DOHH2 (cell line): ENCODE measurements at regions not wholly inside any gene's neighbourhood (a gene's known extent, or its start where the extent isn't known, plus 50 kb on each side); places are given as distances from the start of the nearest gene placed in this dataset.
"Not testable (repeated sequence)": the region's sequence is repeated elsewhere in the genome, so short reads cannot be mapped to it uniquely, and the experiment has no call there.

Source experiments
- H3F3A ChIP-seq: fragments of 200-600 bp; sonication (generic), shearing (Covaris generic); 2 replicates; pipeline ENCODE4 v1.6.0; 2016; ENCODE audit warnings: antibody characterized with exemption, mild to moderate bottlenecking; ENCODE audit not compliant: control insufficient read depth, insufficient read depth
- H3K27ac ChIP-seq: fragments of 200-600 bp; sonication (generic); 2 replicates; pipeline ENCODE4 v1.5.1; 2014; ENCODE audit warnings: low read depth, mild to moderate bottlenecking, low read length, moderate library complexity
- H3K27me3 ChIP-seq: fragments of 200-600 bp; sonication (generic); 2 replicates; pipeline ENCODE4 v1.6.1; 2014; ENCODE audit warnings: mild to moderate bottlenecking, low read length, mixed read lengths; ENCODE audit not compliant: control insufficient read depth
- H3K36me3 ChIP-seq: fragments of 200-600 bp; sonication (generic); 2 replicates; pipeline ENCODE4 v1.6.1; 2014; ENCODE audit warnings: mild to moderate bottlenecking, low read length, moderate library complexity, mixed read lengths; ENCODE audit not compliant: control insufficient read depth
- H3K4me1 ChIP-seq: fragments of 200-600 bp; sonication (generic); 2 replicates; pipeline ENCODE4 v1.6.1; 2014; ENCODE audit warnings: mild to moderate bottlenecking, low read length, mixed read lengths; ENCODE audit not compliant: control insufficient read depth
- H3K4me2 ChIP-seq: fragments of 200-600 bp; sonication (generic); 2 replicates; pipeline ENCODE4 v1.6.0; 2014; ENCODE audit warnings: mild to moderate bottlenecking, low read length, moderate library complexity
- H3K4me3 ChIP-seq: fragments of 200-600 bp; sonication (generic); 2 replicates; pipeline ENCODE4 v1.5.1; 2014; ENCODE audit warnings: mild to moderate bottlenecking, low read length, mixed read lengths
- H3K79me2 ChIP-seq: fragments of 200-600 bp; sonication (generic); 2 replicates; pipeline ENCODE4 v1.6.1; 2014; ENCODE audit warnings: mild to moderate bottlenecking, low read length, mixed read lengths; ENCODE audit not compliant: control insufficient read depth
- H3K9me2 ChIP-seq: fragments of 200-600 bp; sonication (generic); replicated peaks from 2 replicates; pipeline ENCODE4 v1.6.1; 2014; ENCODE audit warnings: mild to moderate bottlenecking, low read length, mixed read lengths; ENCODE audit not compliant: control insufficient read depth
- H3K9me3 ChIP-seq: fragments of 200-600 bp; sonication (generic); 2 replicates; pipeline ENCODE4 v1.6.1; 2014; ENCODE audit warnings: antibody characterized with exemption, low read length, mixed read lengths; ENCODE audit not compliant: control insufficient read depth, insufficient read depth
- H4K20me1 ChIP-seq: fragments of 200-600 bp; sonication (generic); 2 replicates; pipeline ENCODE4 v1.6.0; 2014; ENCODE audit warnings: low read depth, mild to moderate bottlenecking, antibody characterized with exemption, low read length, moderate library complexity; ENCODE audit not compliant: control insufficient read depth, insufficient read depth

DNA sequence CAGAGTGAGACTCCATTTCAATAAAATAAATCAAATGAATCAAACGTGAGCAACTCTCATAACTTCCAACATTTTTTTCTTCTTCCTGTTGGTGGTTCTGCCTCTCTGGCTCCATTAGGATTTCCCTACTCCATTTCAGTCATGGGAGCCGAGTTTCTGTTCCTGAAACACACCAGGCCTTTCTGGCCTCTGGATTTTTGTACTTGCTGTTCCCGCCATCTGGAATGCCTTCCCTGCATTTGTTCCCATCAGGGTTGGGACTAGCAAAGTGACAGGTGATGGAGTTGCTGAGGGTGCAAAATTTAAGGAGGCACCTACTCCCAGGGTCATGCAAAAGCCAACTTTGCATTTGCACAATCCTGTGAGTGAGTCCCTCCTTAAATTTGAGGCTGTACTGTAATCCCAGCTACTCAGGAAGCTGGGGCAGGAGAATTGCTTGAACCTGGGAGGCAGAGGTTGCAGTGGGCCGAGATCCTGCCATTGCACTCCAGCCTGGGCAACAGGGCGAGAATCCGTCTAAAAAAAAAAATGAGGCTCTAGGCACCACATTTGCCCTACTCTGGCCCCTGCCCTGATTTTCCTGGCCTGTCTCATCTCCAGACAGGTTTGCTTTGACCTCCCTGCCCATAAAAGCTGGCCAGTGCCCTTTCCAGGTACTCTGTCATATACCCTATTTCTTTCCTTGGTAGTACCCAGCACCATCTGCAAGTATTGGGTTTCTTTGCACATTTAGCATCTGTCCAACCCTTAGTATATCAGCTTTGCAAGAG is 93.4 kb upstream of the METTL9 start:
- peaks cover 89% of the 10 kb centered on the region for H3K79me2 ChIP-seq
- H3K4me2 ChIP-seq = peak overlapping the region; percentile 72
- H3K9me3 ChIP-seq, H3K27me3 ChIP-seq, H3K9me2 ChIP-seq: not testable (repeated sequence)
- H3K4me3 ChIP-seq = peak overlapping the region; percentile 37
- H3K27ac ChIP-seq = peak overlapping the region; percentile 82
- peaks cover 24% of the 10 kb centered on the region; the same call in 1 of the 2 replicates for H4K20me1 ChIP-seq
- peaks cover 36% of the 10 kb centered on the region for H3K36me3 ChIP-seq
- H3K4me1 ChIP-seq = peaks cover 69% of the 10 kb centered on the region
- peaks cover 21% of the 10 kb centered on the region for H3F3A ChIP-seq

DNA sequence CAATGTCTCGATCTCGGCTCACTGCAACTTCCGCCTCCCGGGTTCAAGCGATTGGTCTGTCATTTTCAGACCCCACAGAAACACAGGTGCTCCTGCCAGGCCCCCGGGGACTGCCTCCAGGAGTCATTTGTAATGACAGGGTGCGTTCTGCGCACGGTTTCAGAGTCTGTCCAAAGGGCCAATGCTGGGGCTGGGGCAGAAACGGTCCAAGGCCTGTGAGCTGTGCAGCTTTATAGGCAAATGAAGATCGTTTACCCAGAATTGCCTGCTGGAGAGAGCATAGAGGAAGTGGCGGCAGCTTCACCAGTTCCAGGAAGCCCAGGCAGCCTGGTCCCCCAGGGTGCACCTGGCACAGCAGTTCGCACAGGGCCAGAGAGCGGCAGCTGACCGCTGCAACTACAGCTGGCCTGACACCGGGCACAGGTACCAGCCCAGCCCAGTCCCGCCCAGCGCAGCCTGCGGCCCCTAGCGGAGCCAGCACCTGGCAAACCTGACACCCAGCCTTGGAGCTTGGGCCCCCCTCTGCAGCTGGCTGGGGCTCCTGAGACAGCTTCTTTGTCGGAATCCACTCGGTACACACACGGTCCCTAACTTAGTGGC is 92.4 kb upstream of the METTL9 start:
- peaks cover 21% of the 10 kb centered on the region for H3F3A ChIP-seq
- peaks cover 24% of the 10 kb centered on the region; the same call in 1 of the 2 replicates for H4K20me1 ChIP-seq
- H3K9me2 ChIP-seq, H3K9me3 ChIP-seq, H3K27me3 ChIP-seq: not testable (repeated sequence)
- peaks cover 77% of the 10 kb centered on the region for H3K4me1 ChIP-seq
- H3K36me3 ChIP-seq = peaks cover 38% of the 10 kb centered on the region
- peak overlapping the region; percentile 60 for H3K4me3 ChIP-seq
- H3K4me2 ChIP-seq = peak overlapping the region; percentile 72
- peak overlapping the region; percentile 82 for H3K27ac ChIP-seq
- peaks cover 95% of the 10 kb centered on the region for H3K79me2 ChIP-seq

DNA sequence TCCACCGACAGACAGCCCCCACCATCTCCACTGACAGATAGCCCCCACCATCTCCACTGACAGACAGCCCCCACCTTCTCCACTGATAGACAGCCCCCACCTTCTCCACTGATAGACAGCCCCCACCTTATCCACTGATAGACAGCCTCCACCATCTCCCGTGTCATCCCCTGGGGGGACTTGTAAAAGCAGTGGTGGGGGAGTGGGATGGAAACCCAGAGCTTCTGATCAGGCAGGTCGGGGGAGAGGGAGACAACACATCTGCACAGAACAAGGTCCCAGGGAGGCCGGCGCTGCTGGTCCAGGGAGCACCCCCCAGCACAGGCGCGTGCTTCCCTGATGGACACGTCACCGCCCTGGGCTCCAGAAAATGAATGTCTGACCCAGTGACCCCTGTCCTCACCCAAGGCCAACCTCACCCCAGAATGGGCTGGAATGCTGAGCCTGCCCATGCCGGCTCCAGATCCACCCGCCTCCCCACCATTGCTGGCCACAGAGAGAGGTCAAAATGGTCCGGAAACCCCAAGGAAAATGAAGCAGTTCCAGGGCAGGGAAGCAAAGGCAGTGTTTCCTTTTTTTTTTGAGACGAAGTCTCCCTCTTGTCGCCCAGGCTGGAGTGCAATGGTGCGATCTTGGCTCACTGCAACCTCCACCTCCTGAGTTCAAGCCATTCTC is 91.6 kb upstream of the METTL9 start:
- not testable (repeated sequence) for H3K9me3 ChIP-seq, H3K9me2 ChIP-seq, H3K27me3 ChIP-seq
- Histone ChIP-seq H3K4me1 (peaks cover 82% of the 10 kb centered on the region), H3K27ac (peak overlapping the region; percentile 82), H3K79me2 (peaks cover 96% of the 10 kb centered on the region), H3F3A (peaks cover 21% of the 10 kb centered on the region), H3K4me3 (peak overlapping the region; percentile 60), H3K36me3 (peaks cover 46% of the 10 kb centered on the region), H4K20me1 (peaks cover 32% of the 10 kb centered on the region), H3K4me2 (peak overlapping the region; percentile 72)

GRCh38 chr16:21508661-21509436 is 90.5 kb upstream of the METTL9 start:
- H3F3A ChIP-seq = peaks cover 15% of the 10 kb centered on the region
- peaks cover 96% of the 10 kb centered on the region for H3K79me2 ChIP-seq
- peaks cover 55% of the 10 kb centered on the region for H3K36me3 ChIP-seq
- H3K27me3 ChIP-seq, H3K9me2 ChIP-seq, H3K9me3 ChIP-seq: not testable (repeated sequence)
- peak overlapping the region; percentile 72 for H3K4me2 ChIP-seq
- peaks cover 39% of the 10 kb centered on the region for H4K20me1 ChIP-seq
- peaks cover 82% of the 10 kb centered on the region for H3K4me1 ChIP-seq
- H3K4me3 ChIP-seq = peak overlapping the region; percentile 60
- H3K27ac ChIP-seq = peak overlapping the region; percentile 82

DNA sequence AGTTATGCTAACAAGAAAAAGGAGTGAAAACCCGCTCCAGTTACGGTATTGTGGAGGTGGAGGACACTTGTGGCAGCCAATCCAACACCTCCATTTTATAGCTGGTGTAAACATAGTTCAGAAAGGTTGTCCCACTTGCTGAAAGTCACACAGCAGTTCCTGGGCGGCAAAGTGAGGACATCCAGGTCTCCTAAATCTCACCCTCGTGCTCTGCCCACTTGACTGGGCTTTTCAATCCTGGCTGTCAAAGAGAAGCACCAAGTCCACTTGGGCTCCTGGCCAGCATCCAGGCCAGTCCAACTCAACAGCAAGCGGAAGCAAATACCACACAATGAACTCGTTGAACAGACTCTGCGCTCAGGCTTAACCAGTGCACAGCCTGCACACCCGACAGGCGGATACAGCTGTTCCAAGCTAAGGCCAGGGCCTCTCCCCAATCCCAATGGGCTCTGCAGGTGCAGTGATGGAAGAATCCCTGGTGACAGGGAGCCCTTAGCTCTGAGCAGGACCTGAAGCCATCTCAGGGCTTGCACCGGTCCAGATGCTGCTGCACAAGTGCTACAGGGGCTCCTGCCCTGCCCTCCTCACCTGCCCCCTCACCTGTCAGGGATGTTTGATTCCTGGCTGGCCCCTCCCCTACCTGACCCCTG is 89.8 kb upstream of the METTL9 start:
- not testable (repeated sequence) for H3F3A ChIP-seq, H3K27me3 ChIP-seq, H3K9me3 ChIP-seq, H3K9me2 ChIP-seq
- Histone ChIP-seq H3K4me3 (peak overlapping the region; percentile 60), H3K36me3 (peaks cover 62% of the 10 kb centered on the region), H3K27ac (0 out of 2 replicates have a peak overlapping the region, but pooled peaks have one; percentile 82), H3K4me2 (peak overlapping the region; percentile 72), H4K20me1 (peaks cover 45% of the 10 kb centered on the region), H3K79me2 (peaks cover 96% of the 10 kb centered on the region), H3K4me1 (peaks cover 85% of the 10 kb centered on the region)

GRCh38 chr16:21510869-21511255 is 88.5 kb upstream of the METTL9 start:
- not testable (repeated sequence) for H3K4me3 ChIP-seq, H3K4me2 ChIP-seq, H3K9me2 ChIP-seq, H3F3A ChIP-seq, H3K27ac ChIP-seq, H3K27me3 ChIP-seq, H3K9me3 ChIP-seq
- peaks cover 46% of the 10 kb centered on the region for H4K20me1 ChIP-seq
- peaks cover 91% of the 10 kb centered on the region for H3K4me1 ChIP-seq
- peaks cover 69% of the 10 kb centered on the region for H3K36me3 ChIP-seq
- peaks cover 100% of the 10 kb centered on the region for H3K79me2 ChIP-seq
